ENCODE measurements at regions not wholly inside any gene's neighbourhood (a gene's known extent, or its start where the extent isn't known, plus 50 kb on each side); places are given as distances from the start of the nearest gene placed in this dataset.

GRCh38 chr12:107302649-107303341, 209.4 kb upstream of the CRY1 start:
- no peak overlapping the region for H3K4me3 ChIP-seq (ENCODE audit: low read depth, low read length)
- no peak for DNase-seq (ENCODE audit: low read depth)
- no peak for TF ChIP-seq CTCF (IDR thresholded peaks at IDR 0.05; ENCODE audit: insufficient read depth, low read length)

- TF ChIP-seq CTCF (IDR thresholded peaks at IDR 0.05; ENCODE audit: insufficient read depth, low read length) = no peak
- H3K4me3 ChIP-seq (ENCODE audit: low read depth, low read length) = no peak overlapping the region
- no peak for DNase-seq (ENCODE audit: low read depth)
Observed at GRCh38 chr12:107304588-107305532, 211.5 kb upstream of the CRY1 start.

- DNase-seq (ENCODE audit: low read depth) = no peak
- TF ChIP-seq CTCF (IDR thresholded peaks at IDR 0.05; ENCODE audit: insufficient read depth, low read length) = no peak
- no peak overlapping the region for H3K4me3 ChIP-seq (ENCODE audit: low read depth, low read length)
Observed at GRCh38 chr12:107306141-107306659, 212.9 kb upstream of the CRY1 start.

- no peak for DNase-seq (ENCODE audit: low read depth)
- no peak for TF ChIP-seq CTCF (IDR thresholded peaks at IDR 0.05; ENCODE audit: insufficient read depth, low read length)
- no peak overlapping the region for H3K4me3 ChIP-seq (ENCODE audit: low read depth, low read length)
Observed at GRCh38 chr12:107308310-107308709, 215.0 kb upstream of the CRY1 start.

- TF ChIP-seq CTCF (IDR thresholded peaks at IDR 0.05; ENCODE audit: insufficient read depth, low read length) = no peak
- H3K4me3 ChIP-seq (ENCODE audit: low read depth, low read length) = no peak overlapping the region
- DNase-seq (ENCODE audit: low read depth) = no peak
Observed at GRCh38 chr12:107309020-107309419, 215.7 kb upstream of the CRY1 start.

- no peak overlapping the region for H3K4me3 ChIP-seq (ENCODE audit: low read depth, low read length)
- no peak for DNase-seq (ENCODE audit: low read depth)
- TF ChIP-seq CTCF (IDR thresholded peaks at IDR 0.05; ENCODE audit: insufficient read depth, low read length) = no peak
Observed at GRCh38 chr12:107310621-107311020, 217.3 kb upstream of the CRY1 start.
